Cardiac muscle cell (in vitro differentiated cells and primary cell): ENCODE measurements at regions not wholly inside any gene's neighbourhood (a gene's known extent, or its start where the extent isn't known, plus 50 kb on each side); places are given as distances from the start of the nearest gene placed in this dataset.
A peak's percentile ranks its signal among the peaks of the same experiment; 100 is the strongest.

Experiments
- DNase-seq, 2 donors: peaks; one replicate each; pipeline versions ENCODE4 v3.0.0 to v3.0.0-alpha.2; 2010 to 2017; ENCODE audit warnings: low read depth in 1 of 2, low spot score in 1 of 2
- H3K27ac ChIP-seq: fragments of 200-600 bp; sonication (generic); 2 replicates; pipeline ENCODE4 v1.5.1; 2016
- H3K27me3 ChIP-seq: fragments of 200-600 bp; sonication (generic); 2 replicates; pipeline ENCODE4 v1.6.0; 2016; ENCODE audit warnings: control low read depth
- H3K36me3 ChIP-seq: fragments of 200-600 bp; sonication (generic); 2 replicates; pipeline ENCODE4 v1.5.1; 2016; ENCODE audit warnings: control low read depth
- H3K4me1 ChIP-seq: fragments of 200-600 bp; sonication (generic); 2 replicates; pipeline ENCODE4 v1.8.1; 2017; ENCODE audit warnings: low read depth, mild to moderate bottlenecking, mixed run types
- H3K4me3 ChIP-seq: fragments of 200-600 bp; sonication (generic); 2 replicates; pipeline ENCODE4 v1.5.1; 2016; ENCODE audit warnings: mild to moderate bottlenecking
- H3K9me3 ChIP-seq: fragments of 200-600 bp; sonication (generic); 2 replicates; pipeline ENCODE4 v1.5.1; 2017; ENCODE audit warnings: low read depth, mild to moderate bottlenecking, control low read depth
- TF ChIP-seq, protein P1 (sequence below): IDR thresholded peaks from 2 replicates; pipeline ENCODE4 v1.5.1; 2012; ENCODE audit warnings: low read depth, mild to moderate bottlenecking, low read length

DNA sequence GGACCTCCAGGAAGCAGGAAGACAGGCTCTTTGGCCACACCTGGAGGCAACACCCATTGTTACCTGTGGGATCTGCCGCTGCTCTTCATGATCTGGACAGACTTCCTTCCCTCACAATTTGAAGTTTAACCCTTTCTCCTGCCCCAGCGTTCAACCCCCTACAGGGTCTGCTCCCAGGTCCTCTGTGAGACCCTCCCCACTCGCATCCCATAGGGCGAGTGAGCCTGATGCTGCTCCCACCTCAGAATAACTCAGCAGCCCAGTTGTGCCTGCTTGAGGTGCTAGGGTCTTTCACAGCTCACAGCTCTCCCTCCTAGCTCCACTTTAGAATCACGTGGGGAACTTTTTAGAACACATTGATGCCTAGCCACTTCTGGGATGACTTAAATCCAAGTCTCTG lies 61.8 kb upstream of the C10orf90 start:
- TF ChIP-seq, protein P1, sequence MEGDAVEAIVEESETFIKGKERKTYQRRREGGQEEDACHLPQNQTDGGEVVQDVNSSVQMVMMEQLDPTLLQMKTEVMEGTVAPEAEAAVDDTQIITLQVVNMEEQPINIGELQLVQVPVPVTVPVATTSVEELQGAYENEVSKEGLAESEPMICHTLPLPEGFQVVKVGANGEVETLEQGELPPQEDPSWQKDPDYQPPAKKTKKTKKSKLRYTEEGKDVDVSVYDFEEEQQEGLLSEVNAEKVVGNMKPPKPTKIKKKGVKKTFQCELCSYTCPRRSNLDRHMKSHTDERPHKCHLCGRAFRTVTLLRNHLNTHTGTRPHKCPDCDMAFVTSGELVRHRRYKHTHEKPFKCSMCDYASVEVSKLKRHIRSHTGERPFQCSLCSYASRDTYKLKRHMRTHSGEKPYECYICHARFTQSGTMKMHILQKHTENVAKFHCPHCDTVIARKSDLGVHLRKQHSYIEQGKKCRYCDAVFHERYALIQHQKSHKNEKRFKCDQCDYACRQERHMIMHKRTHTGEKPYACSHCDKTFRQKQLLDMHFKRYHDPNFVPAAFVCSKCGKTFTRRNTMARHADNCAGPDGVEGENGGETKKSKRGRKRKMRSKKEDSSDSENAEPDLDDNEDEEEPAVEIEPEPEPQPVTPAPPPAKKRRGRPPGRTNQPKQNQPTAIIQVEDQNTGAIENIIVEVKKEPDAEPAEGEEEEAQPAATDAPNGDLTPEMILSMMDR: no peak
- Histone ChIP-seq H3K27me3 (no peaks in the 10 kb centered on the region), H3K4me1 (no peaks in the 10 kb centered on the region), H3K9me3 (no peaks in the 10 kb centered on the region), H3K27ac (no peak overlapping the region), H3K4me3 (no peak overlapping the region), H3K36me3 (no peaks in the 10 kb centered on the region)
- DNase-seq: no peak

GRCh38 chr10:126732868-126733267 lies 62.4 kb upstream of the C10orf90 start:
- Histone ChIP-seq H3K9me3 (no peaks in the 10 kb centered on the region), H3K27me3 (no peaks in the 10 kb centered on the region), H3K36me3 (no peaks in the 10 kb centered on the region), H3K4me3 (no peak overlapping the region), H3K27ac (no peak overlapping the region), H3K4me1 (no peaks in the 10 kb centered on the region)
- DNase-seq: no peak
- TF ChIP-seq, protein P1: no peak

DNA sequence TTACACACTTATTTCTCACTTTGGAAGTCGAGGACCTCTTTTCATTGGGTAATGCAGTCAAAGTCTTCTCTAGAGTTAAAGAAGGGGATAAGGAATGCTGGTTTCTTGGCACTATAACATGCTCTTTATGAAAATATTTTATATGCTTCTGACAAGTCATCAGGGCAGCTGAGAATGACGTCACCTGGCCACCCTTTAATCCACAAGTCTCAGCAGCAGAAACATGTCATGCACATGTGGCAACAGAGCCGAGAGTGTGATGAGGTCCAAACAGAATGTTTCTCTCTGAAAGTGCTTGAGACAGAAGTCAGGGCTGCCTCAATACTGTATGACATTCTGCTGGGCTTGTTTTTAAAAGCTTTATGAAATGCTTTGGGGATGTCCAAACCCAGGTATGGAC lies 63.5 kb upstream of the C10orf90 start:
- Histone ChIP-seq H3K36me3 (no peaks in the 10 kb centered on the region), H3K4me1 (no peaks in the 10 kb centered on the region), H3K9me3 (no peaks in the 10 kb centered on the region), H3K27me3 (no peaks in the 10 kb centered on the region), H3K27ac (no peak overlapping the region), H3K4me3 (no peak overlapping the region)
- TF ChIP-seq, protein P1: no peak
- peak in 1 of 2 donors; percentile 37 for DNase-seq

DNA sequence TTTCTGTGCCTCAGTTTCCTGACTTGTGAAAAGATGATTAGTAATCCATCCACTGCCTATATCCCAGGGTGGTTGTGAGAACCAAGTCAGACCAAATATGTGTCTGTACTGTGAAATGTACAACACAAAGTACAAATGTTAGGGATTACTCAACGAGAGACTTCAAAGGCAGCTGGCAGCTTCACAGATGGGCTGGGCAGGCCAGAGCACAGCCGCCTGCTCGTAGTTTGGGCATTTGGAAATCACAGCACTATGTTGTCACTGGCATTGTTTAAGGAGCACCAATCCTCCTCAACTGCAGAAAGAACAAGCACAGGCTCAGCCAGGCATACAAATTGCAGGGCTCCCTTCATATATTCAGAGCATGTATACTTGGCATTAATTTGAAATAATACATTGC lies 64.5 kb upstream of the C10orf90 start:
- Histone ChIP-seq H3K27ac (no peak overlapping the region), H3K27me3 (no peaks in the 10 kb centered on the region), H3K4me1 (no peaks in the 10 kb centered on the region), H3K36me3 (no peaks in the 10 kb centered on the region), H3K9me3 (no peaks in the 10 kb centered on the region), H3K4me3 (no peak overlapping the region)
- DNase-seq: peak in 1 of 2 donors; percentile 5
- TF ChIP-seq, protein P1: no peak

GRCh38 chr10:126736142-126736541 lies 65.6 kb upstream of the C10orf90 start:
- TF ChIP-seq, protein P1: no peak

DNA sequence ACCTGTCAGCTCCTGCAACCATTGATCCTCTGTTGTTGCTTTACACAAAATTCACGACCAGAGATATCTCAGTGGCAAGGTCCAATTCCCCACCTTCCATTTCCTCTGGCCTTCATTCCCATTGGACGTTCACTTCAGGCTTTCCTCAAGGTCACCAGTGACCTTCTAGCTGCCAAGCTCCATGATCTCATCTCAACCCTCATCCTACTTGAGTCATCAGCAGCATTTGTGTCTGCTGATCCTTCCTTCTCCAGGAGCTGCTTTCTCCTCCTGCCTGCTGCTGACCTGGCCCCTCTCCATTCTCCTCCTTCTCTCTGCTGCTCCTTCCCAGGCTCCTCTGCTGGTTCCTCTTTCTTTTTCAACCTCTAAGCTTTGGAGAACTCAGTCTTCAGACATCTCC lies 66.2 kb upstream of the C10orf90 start:
- TF ChIP-seq, protein P1: no peak
- Histone ChIP-seq H3K9me3 (no peaks in the 10 kb centered on the region), H3K4me1 (no peaks in the 10 kb centered on the region), H3K27ac (no peak overlapping the region), H3K27me3 (no peaks in the 10 kb centered on the region), H3K36me3 (no peaks in the 10 kb centered on the region), H3K4me3 (no peak overlapping the region)
- DNase-seq: no peak

More at GRCh38 chr10:126736142-126736541, 65.6 kb upstream of the C10orf90 start:
- Histone ChIP-seq H3K27me3 (no peaks in the 10 kb centered on the region), H3K4me3 (no peak overlapping the region), H3K27ac (no peak overlapping the region), H3K9me3 (no peaks in the 10 kb centered on the region), H3K36me3 (no peaks in the 10 kb centered on the region), H3K4me1 (no peaks in the 10 kb centered on the region)
- DNase-seq: no peak
